ENCODE measurements at regions not wholly inside any gene's neighbourhood (a gene's known extent, or its start where the extent isn't known, plus 50 kb on each side); places are given as distances from the start of the nearest gene placed in this dataset.
"Not testable (repeated sequence)": the region's sequence is repeated elsewhere in the genome, so short reads cannot be mapped to it uniquely, and the experiment has no call there.

DNA sequence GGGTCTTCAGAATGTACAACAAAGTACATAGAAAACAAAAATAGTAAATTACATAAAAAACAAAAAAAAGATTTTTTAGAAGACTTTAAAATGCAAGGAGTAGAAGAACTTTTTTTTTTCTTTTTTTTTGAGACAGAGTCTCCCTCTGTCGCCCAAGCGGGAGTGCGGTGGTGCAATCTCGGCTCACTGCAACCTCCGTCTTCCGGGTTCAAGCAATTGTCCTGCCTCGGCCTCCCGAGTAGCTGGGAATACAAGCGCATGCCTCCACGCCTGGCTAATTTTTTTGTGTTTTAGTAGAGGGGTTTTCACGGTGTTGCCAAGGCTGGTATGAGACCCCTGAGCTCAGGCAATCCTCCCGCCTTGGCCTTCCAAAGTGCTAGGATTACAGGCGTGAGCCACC, 104.5 kb upstream of the ZC3H15 start:
- no peak for TF ChIP-seq CTCF (IDR thresholded peaks at IDR 0.05)
- no peaks in the 10 kb centered on the region for H3K27me3 ChIP-seq
- intact Hi-C loops (cut with DNase I; ENCODE audit: low total_unique reads) = no loop called here
- H3K9me3 ChIP-seq = peaks cover 0 to 8% (median 0%) of the 10 kb centered on the region in 3 donors
- H3K4me3 ChIP-seq = no peak overlapping the region
- no peak for DNase-seq
- no peaks in the 10 kb centered on the region for H3K36me3 ChIP-seq
- no peak overlapping the region for H3K27ac ChIP-seq
- no peaks in the 10 kb centered on the region for H3K4me1 ChIP-seq

- H3K36me3 ChIP-seq = no peaks in the 10 kb centered on the region
- H3K4me1 ChIP-seq = no peaks in the 10 kb centered on the region
- intact Hi-C loops (cut with DNase I; ENCODE audit: low total_unique reads) = no loop called here
- H3K4me3 ChIP-seq = no peak overlapping the region
- DNase-seq = no peak
- TF ChIP-seq CTCF (IDR thresholded peaks at IDR 0.05) = no peak
- H3K27ac ChIP-seq = no peak overlapping the region
- peaks cover 0 to 12% (median 0%) of the 10 kb centered on the region in 3 donors for H3K9me3 ChIP-seq
- no peaks in the 10 kb centered on the region for H3K27me3 ChIP-seq
Observed at GRCh38 chr2:186382932-186383331, 103.1 kb upstream of the ZC3H15 start.

- TF ChIP-seq CTCF (IDR thresholded peaks at IDR 0.05) = no peak
- H3K27ac ChIP-seq = no peak overlapping the region
- H3K4me1 ChIP-seq = no peaks in the 10 kb centered on the region
- no peaks in the 10 kb centered on the region for H3K27me3 ChIP-seq
- intact Hi-C loops (cut with DNase I; ENCODE audit: low total_unique reads) = no loop called here
- no peaks in the 10 kb centered on the region for H3K36me3 ChIP-seq
- H3K9me3 ChIP-seq = peaks cover 0 to 15% (median 0%) of the 10 kb centered on the region in 3 donors
- DNase-seq = no peak
- H3K4me3 ChIP-seq = no peak overlapping the region
Observed at GRCh38 chr2:186384226-186384625, 101.8 kb upstream of the ZC3H15 start.

- peaks cover 0 to 18% (median 3%) of the 10 kb centered on the region in 3 donors for H3K9me3 ChIP-seq
- H3K36me3 ChIP-seq; intact Hi-C loops (cut with DNase I; ENCODE audit: low total_unique reads); H3K4me3 ChIP-seq; H3K4me1 ChIP-seq; H3K27me3 ChIP-seq; H3K27ac ChIP-seq; DNase-seq: not testable (repeated sequence)
Observed at GRCh38 chr2:186385638-186386201, 100.3 kb upstream of the ZC3H15 start.

- H3K4me1 ChIP-seq = no peaks in the 10 kb centered on the region
- intact Hi-C loops (cut with DNase I; ENCODE audit: low total_unique reads) = no loop called here
- H3K27me3 ChIP-seq = no peaks in the 10 kb centered on the region
- H3K4me3 ChIP-seq = no peak overlapping the region
- TF ChIP-seq CTCF (IDR thresholded peaks at IDR 0.05) = no peak
- no peak overlapping the region for H3K27ac ChIP-seq
- DNase-seq = no peak
- peaks cover 0 to 4% (median 0%) of the 10 kb centered on the region in 3 donors for H3K36me3 ChIP-seq
- peaks cover 0 to 7% (median 0%) of the 10 kb centered on the region in 3 donors for H3K9me3 ChIP-seq
Observed at GRCh38 chr2:186399082-186399644, 86.9 kb upstream of the ZC3H15 start.

DNA sequence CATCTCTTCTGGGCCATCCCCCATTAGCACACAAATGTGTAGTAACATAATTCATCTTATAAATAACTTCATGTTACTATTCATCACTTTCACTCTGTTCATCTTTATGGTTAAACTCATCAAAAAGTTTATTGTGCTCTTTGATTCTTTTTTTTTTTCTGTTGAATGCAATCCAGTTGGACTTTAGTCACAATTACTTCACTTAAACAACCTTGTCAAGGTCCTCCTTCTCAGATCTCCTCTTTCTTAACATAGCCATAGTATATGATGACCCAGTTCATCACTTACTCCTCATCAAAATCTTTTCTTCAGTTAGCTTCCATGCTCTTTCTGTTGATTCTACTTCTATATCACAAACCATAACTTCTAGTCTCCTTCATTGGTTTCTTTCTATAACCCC, 80.2 kb upstream of the ZC3H15 start:
- H3K9me3 ChIP-seq = no peaks in the 10 kb centered on the region
- no peaks in the 10 kb centered on the region for H3K4me1 ChIP-seq
- no peak overlapping the region for H3K27ac ChIP-seq
- DNase-seq = no peak
- no peaks in the 10 kb centered on the region for H3K27me3 ChIP-seq
- no peak for TF ChIP-seq CTCF (IDR thresholded peaks at IDR 0.05)
- intact Hi-C loops (cut with DNase I; ENCODE audit: low total_unique reads) = no loop called here
- H3K36me3 ChIP-seq = peaks cover 0 to 4% (median 0%) of the 10 kb centered on the region in 3 donors
- no peak overlapping the region for H3K4me3 ChIP-seq

Measured in tibial artery (tissue), 4 donors.